ENCODE measurements at regions not wholly inside any gene's neighbourhood (a gene's known extent, or its start where the extent isn't known, plus 50 kb on each side); places are given as distances from the start of the nearest gene placed in this dataset.

DNA sequence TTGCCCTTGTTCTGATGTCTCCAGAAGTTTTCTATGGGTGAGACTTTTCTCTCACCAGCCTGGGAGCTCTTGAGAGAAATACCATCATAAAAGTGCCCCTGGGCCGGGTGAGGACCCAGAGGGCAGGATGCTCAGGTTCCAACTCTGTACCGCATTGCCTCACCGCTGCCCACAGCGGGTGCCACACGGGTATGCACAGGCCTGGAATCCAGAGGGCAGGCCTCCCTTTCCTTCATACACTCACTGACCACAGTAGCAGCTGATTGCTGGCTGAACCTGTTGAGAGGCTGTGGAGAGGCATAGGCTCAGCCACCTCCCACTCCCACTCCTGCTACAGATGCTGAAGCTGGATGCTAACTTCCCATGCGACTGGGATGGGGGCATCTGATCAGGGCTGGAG, 293.8 kb downstream of the CYP26B1 start:
- no peak for DNase-seq
- peaks cover 4% of the 10 kb centered on the region for H3K9me3 Mint-ChIP-seq
- no peak for ATAC-seq (ENCODE audit: low read depth)
- intact Hi-C loops (cut with micrococcal nuclease): no loop called here
- ChIA-PET CTCF (no interaction called here), POLR2A (no interaction called here)
- H3K4me3 Mint-ChIP-seq: no peak overlapping the region
- no peak for TF ChIP-seq CTCF (IDR thresholded peaks at IDR 0.05)
- no peaks in the 10 kb centered on the region for H3K36me3 Mint-ChIP-seq (ENCODE audit: low read depth)
- H3K4me1 Mint-ChIP-seq: no peaks in the 10 kb centered on the region
- no peak overlapping the region for H3K27ac Mint-ChIP-seq
- no peaks in the 10 kb centered on the region for H3K27me3 Mint-ChIP-seq

- ChIA-PET CTCF (no interaction called here), POLR2A (no interaction called here)
- intact Hi-C loops (cut with micrococcal nuclease): no loop called here
- H3K4me1 Mint-ChIP-seq: no peaks in the 10 kb centered on the region
- peaks cover 4% of the 10 kb centered on the region for H3K9me3 Mint-ChIP-seq
- H3K27me3 Mint-ChIP-seq: no peaks in the 10 kb centered on the region
- H3K36me3 Mint-ChIP-seq (ENCODE audit: low read depth): no peaks in the 10 kb centered on the region
- no peak for DNase-seq
- ATAC-seq (ENCODE audit: low read depth): no peak
- H3K27ac Mint-ChIP-seq: no peak overlapping the region
- H3K4me3 Mint-ChIP-seq: no peak overlapping the region
- no peak for TF ChIP-seq CTCF (IDR thresholded peaks at IDR 0.05)
Observed at GRCh38 chr2:71852141-71852711, 295.4 kb downstream of the CYP26B1 start.

DNA sequence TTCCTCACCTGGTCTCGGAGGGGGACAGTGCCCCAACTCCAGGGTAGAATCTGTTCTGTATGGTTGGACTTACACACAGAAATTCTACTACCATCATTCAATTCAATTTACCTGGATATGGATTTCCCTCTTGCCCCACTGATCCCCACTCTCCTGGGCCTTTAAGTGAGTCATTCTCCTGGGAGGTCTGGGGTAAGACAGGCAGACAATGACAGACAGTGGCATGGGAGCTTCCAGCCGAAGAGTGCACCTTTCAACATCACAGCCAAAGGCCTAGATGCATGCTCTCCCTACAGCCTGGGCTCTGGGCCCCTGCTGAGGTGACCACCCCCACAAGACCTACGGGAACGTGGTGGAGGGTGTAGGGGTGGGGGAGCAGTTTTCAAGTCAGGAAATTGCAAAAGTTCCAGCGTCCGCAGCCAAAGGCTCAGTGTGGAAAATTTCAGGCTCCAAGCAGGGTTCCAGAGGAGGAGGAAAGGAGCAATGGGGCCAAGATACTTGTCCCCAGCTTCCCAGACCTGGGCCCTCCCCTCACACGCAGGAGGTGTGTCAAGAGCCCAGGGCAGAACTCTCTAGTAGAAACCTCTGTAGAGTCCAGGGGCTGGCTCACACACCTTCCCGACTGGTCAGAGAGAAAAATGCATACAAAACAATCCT, 296.4 kb downstream of the CYP26B1 start:
- no peak for TF ChIP-seq CTCF (IDR thresholded peaks at IDR 0.05)

GRCh38 chr2:71850306-71850801, 297.3 kb downstream of the CYP26B1 start:
- Mint-ChIP-seq H3K4me1 (no peaks in the 10 kb centered on the region), H3K4me3 (no peak overlapping the region), H3K9me3 (no peaks in the 10 kb centered on the region), H3K27me3 (no peaks in the 10 kb centered on the region), H3K27ac (no peak overlapping the region), H3K36me3 (ENCODE audit: low read depth) (no peaks in the 10 kb centered on the region)
- DNase-seq: no peak
- POLR2A ChIA-PET: no interaction called here
- CTCF ChIA-PET: no interaction called here
- intact Hi-C loops (cut with micrococcal nuclease): no loop called here
- TF ChIP-seq CTCF (IDR thresholded peaks at IDR 0.05): no peak
- no peak for ATAC-seq (ENCODE audit: low read depth)

More for the DNA sequence above, 296.4 kb downstream of the CYP26B1 start:
- H3K36me3 Mint-ChIP-seq (ENCODE audit: low read depth): no peaks in the 10 kb centered on the region
- ChIA-PET CTCF (no interaction called here), POLR2A (no interaction called here)
- DNase-seq (no peak), ATAC-seq (ENCODE audit: low read depth) (no peak)
- no peaks in the 10 kb centered on the region for H3K27me3 Mint-ChIP-seq
- H3K4me3 Mint-ChIP-seq: no peak overlapping the region
- peaks cover 4% of the 10 kb centered on the region for H3K9me3 Mint-ChIP-seq
- H3K4me1 Mint-ChIP-seq: no peaks in the 10 kb centered on the region
- intact Hi-C loops (cut with micrococcal nuclease): no loop called here
- no peak overlapping the region for H3K27ac Mint-ChIP-seq

GRCh38 chr2:71849607-71850305, 297.9 kb downstream of the CYP26B1 start:
- no peak overlapping the region for H3K4me3 Mint-ChIP-seq
- ATAC-seq (ENCODE audit: low read depth) (no peak), DNase-seq (no peak)
- H3K9me3 Mint-ChIP-seq: no peaks in the 10 kb centered on the region
- no peaks in the 10 kb centered on the region for H3K27me3 Mint-ChIP-seq
- no peak for TF ChIP-seq CTCF (IDR thresholded peaks at IDR 0.05)
- no peak overlapping the region for H3K27ac Mint-ChIP-seq
- ChIA-PET CTCF (no interaction called here), POLR2A (no interaction called here)
- no peaks in the 10 kb centered on the region for H3K4me1 Mint-ChIP-seq
- H3K36me3 Mint-ChIP-seq (ENCODE audit: low read depth): no peaks in the 10 kb centered on the region
- intact Hi-C loops (cut with micrococcal nuclease): no loop called here

Data from activated B cell treated with CpG ODN at 0.5 μM for 24 hours (primary cell).